A549 (cell line): ENCODE measurements at regions not wholly inside any gene's neighbourhood (a gene's known extent, or its start where the extent isn't known, plus 50 kb on each side); places are given as distances from the start of the nearest gene placed in this dataset.
A peak's percentile ranks its signal among the peaks of the same experiment; 100 is the strongest.

ENCODE experiments used
- ATAC-seq, 2 experiments: fragments of 200-7000 bp in 1 of 2; fragments of >200 bp in 1 of 2; cut with Nextera tagmentation in 1 of 2; cut with Tn5 transposase in 1 of 2; 3 replicates each; pipeline versions ENCODE4 v1.8.0 to v1.9.1; 2018 to 2020; ENCODE audit warnings: mild to moderate bottlenecking in 1 of 2, moderate library complexity in 1 of 2
- CTCF ChIA-PET: fragments of 300-600 bp; sonication (Branson Sonifier 250); formaldehyde crosslinking; extraction: SDS; loops from one replicate; lab custom pipeline; 2021; ENCODE audit warnings: antibody characterized with exemption, inconsistent platforms; lab: Yijun Ruan, JAX
- POLR2A ChIA-PET: fragments of 350-600 bp; formaldehyde crosslinking; extraction: SDS; loops from one replicate; lab custom pipeline; 2021; ENCODE audit warnings: antibody characterized with exemption, inconsistent platforms; lab: Yijun Ruan, JAX
- DNase-seq, 2 experiments: peaks; one replicate each; pipeline versions ENCODE4 v3.0.0 to v3.0.0-alpha.2; 2011 to 2016; ENCODE audit warnings: low read depth in 1 of 2, low spot score in 1 of 2
- FAIRE-seq: peaks from 2 replicates; lab custom pipeline; 2011; peaks lifted over from hg19 to GRCh38; lab: Jason Lieb, UNC
- H3K27ac ChIP-seq, 2 experiments: fragments of >200 bp; sonication (Bioruptor Twin); formaldehyde crosslinking; 3 replicates each; pipeline ENCODE4 v1.5.1; 2016 to 2017
- H3K4me1 ChIP-seq: fragments of >200 bp; sonication (Bioruptor Twin); formaldehyde crosslinking; 3 replicates; pipeline ENCODE4 v1.6.1; 2016
- H3K4me2 ChIP-seq: fragments of >200 bp; sonication (Bioruptor Twin); formaldehyde crosslinking; 3 replicates; pipeline ENCODE4 v1.6.1; 2016
- H3K4me3 ChIP-seq: fragments of >200 bp; sonication (Bioruptor Twin); formaldehyde crosslinking; 3 replicates; pipeline ENCODE4 v1.5.1; 2016
- H3K9me3 ChIP-seq: fragments of >200 bp; sonication (Bioruptor Twin); formaldehyde crosslinking; 3 replicates; pipeline ENCODE4 v1.6.1; 2016
- BHLHE40 ChIP-seq: IDR thresholded peaks from 2 replicates; pipeline ENCODE4 v1.6.1; 2012; ENCODE audit warnings: low read depth, low read length, inconsistent platforms
- CBX2 ChIP-seq: fragments of 200-600 bp; sonication (generic); IDR thresholded peaks from 2 replicates; pipeline ENCODE4 v1.6.1; 2016; ENCODE audit warnings: low read depth, mild to moderate bottlenecking, borderline replicate concordance
- CHD2 ChIP-seq: fragments of 150-350 bp; IDR thresholded peaks from 2 replicates; pipeline ENCODE4 v1.6.1; 2014; ENCODE audit warnings: low read length; ENCODE audit not compliant: partially characterized antibody
- HOXB5 ChIP-seq: fragments of 250-450 bp; sonication (Bioruptor Pico); IDR thresholded peaks from 2 replicates; pipeline ENCODE4 v1.5.0; 2020; ENCODE audit warnings: mild to moderate bottlenecking, moderate library complexity
- KDM1A ChIP-seq: fragments of 200-600 bp; sonication (generic); IDR thresholded peaks from 2 replicates; pipeline ENCODE4 v1.6.1; 2016; ENCODE audit warnings: low read depth, mild to moderate bottlenecking
- MAZ ChIP-seq: fragments of 150-350 bp; IDR thresholded peaks from 2 replicates; pipeline ENCODE4 v1.6.1; 2014; ENCODE audit warnings: antibody characterized with exemption, low read depth, low read length, borderline replicate concordance
- NPAS2 ChIP-seq: fragments of 250-450 bp; sonication (Bioruptor Pico); IDR thresholded peaks from 2 replicates; pipeline ENCODE4 v1.8.0; 2022; ENCODE audit warnings: mild to moderate bottlenecking, moderate library complexity, borderline replicate concordance
- POLR2A ChIP-seq: IDR thresholded peaks from 2 replicates; pipeline ENCODE4 v1.6.1; 2012; ENCODE audit warnings: mild to moderate bottlenecking, low read length
- RAD21 ChIP-seq, 2 experiments: fragments of >200 bp in 1 of 2; sonication (Bioruptor Twin) in 1 of 2; formaldehyde crosslinking in 1 of 2; IDR thresholded peaks in 1 of 2; conservative IDR thresholded peaks in 1 of 2; 2 replicates in 1 of 2; 3 replicates in 1 of 2; pipeline ENCODE4 v1.6.1; 2012 to 2018; ENCODE audit warnings: inconsistent platforms in 1 of 2
- SMC3 ChIP-seq: fragments of >200 bp; sonication (Bioruptor Twin); formaldehyde crosslinking; IDR thresholded peaks from 3 replicates; pipeline ENCODE4 v1.6.1; 2018; ENCODE audit warnings: inconsistent platforms
- ZC3H11A ChIP-seq: fragments of 450-650 bp; IDR thresholded peaks from 2 replicates; pipeline ENCODE4 v1.6.1; 2014; ENCODE audit warnings: antibody characterized with exemption, mild to moderate bottlenecking
- WGBS: methylation state at CpG from one replicate; pipeline ENCODE4 v1.1.6; 2017; ENCODE audit errors: missing lambda C conversion rate; 5-methylcytosine and 5-hydroxymethylcytosine counted together
- TF ChIP-seq, protein P1 (sequence below): fragments of 200-600 bp; sonication (generic); IDR thresholded peaks from 2 replicates; pipeline ENCODE4 v1.6.1; 2016; ENCODE audit warnings: antibody characterized with exemption, mild to moderate bottlenecking, moderate library complexity
- TF ChIP-seq, protein P2 (sequence below): fragments of 450-650 bp; IDR thresholded peaks from 2 replicates; pipeline ENCODE4 v1.6.1; 2014; ENCODE audit warnings: antibody characterized with exemption
- TF ChIP-seq, protein P3 (sequence below): IDR thresholded peaks from 2 replicates; pipeline ENCODE4 v1.6.1; 2012; ENCODE audit warnings: low read depth, borderline replicate concordance
- TF ChIP-seq, protein P4 (sequence below): fragments of >200 bp; sonication (Bioruptor Twin); formaldehyde crosslinking; IDR thresholded peaks from 3 replicates; pipeline ENCODE4 v1.5.1; 2016

DNA sequence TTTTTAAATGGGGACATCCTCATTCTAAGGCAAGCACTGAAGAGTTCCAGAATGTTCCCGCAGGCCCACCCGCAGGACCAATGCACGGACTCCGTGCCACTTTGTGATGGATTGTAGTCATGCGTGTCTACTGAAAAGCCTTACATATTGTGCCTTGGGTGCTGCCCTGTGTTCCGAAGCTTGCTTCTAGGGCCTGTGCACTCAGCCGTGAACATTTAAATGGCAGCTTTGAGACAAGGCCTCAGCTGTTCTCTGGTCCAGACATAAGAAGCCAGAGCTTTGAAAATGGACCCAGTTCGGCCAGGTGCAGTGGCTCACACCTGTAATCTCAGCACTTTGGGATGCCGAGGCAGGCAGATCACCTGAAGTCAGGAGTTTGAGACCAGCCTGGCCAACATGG, 75.3 kb upstream of the CACNA1A start (continued):
- TF ChIP-seq, protein P1, sequence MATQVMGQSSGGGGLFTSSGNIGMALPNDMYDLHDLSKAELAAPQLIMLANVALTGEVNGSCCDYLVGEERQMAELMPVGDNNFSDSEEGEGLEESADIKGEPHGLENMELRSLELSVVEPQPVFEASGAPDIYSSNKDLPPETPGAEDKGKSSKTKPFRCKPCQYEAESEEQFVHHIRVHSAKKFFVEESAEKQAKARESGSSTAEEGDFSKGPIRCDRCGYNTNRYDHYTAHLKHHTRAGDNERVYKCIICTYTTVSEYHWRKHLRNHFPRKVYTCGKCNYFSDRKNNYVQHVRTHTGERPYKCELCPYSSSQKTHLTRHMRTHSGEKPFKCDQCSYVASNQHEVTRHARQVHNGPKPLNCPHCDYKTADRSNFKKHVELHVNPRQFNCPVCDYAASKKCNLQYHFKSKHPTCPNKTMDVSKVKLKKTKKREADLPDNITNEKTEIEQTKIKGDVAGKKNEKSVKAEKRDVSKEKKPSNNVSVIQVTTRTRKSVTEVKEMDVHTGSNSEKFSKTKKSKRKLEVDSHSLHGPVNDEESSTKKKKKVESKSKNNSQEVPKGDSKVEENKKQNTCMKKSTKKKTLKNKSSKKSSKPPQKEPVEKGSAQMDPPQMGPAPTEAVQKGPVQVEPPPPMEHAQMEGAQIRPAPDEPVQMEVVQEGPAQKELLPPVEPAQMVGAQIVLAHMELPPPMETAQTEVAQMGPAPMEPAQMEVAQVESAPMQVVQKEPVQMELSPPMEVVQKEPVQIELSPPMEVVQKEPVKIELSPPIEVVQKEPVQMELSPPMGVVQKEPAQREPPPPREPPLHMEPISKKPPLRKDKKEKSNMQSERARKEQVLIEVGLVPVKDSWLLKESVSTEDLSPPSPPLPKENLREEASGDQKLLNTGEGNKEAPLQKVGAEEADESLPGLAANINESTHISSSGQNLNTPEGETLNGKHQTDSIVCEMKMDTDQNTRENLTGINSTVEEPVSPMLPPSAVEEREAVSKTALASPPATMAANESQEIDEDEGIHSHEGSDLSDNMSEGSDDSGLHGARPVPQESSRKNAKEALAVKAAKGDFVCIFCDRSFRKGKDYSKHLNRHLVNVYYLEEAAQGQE, result no peak

DNA sequence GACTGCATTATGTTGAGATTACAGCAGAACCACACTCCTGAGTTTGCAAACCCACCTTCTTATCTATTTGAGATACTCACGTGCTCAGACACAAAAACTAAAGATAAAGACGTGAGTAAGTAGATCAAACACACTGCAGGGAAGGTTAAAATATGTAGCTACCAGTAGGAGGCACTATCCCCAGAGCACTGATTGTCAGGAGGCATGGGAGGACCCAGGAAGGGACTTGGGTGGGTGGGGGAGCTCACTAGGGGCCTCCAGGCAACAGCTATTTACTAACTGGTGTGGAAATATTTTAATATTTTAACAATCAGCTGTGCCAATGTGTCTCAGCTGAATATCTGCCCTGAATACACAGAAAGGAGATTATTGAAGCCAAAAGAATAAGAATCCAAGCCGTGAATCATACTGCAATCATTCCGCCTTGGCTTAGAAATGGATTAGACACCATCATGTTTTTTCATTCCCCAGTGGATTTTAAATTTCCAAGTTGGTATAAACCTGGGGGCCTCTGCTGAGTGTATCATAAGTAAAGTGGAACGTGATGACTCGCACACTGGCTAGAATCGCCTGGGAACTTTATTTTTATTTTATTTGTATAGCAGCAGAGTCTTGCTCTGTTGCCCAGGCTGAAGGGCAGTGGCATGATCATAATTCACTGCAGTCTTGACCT, 73.2 kb upstream of the CACNA1A start:
- TF ChIP-seq POLR2A (no peak), CBX2 (no peak), MAZ (no peak), HOXB5 (CRISPR knock-in tag) (no peak)

DNA sequence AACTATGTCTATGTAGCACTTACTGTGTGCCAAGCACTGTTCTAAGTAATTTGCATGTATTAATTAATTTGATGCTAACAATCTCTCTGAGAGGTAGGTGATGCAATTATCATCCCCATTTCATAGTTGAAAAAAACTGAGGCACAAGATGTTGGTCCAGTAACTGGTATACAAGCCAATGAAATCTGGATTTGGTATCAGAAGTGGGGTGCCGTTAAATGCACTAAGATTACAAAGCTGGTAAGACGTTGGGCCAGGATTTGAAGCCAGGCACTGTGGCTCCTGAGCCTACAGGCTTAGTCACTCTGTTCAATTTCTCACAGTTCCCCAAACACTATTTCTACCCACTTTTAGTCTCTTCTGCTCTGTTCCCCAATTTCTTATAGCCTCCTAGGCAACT, 70.4 kb upstream of the CACNA1A start:
- Histone ChIP-seq H3K4me1 (no peaks in the 10 kb centered on the region), H3K4me3 (no peak overlapping the region), H3K4me2 (no peak overlapping the region), H3K27ac (no peak overlapping the region), H3K9me3 (peaks cover 15% of the 10 kb centered on the region; the same call in 2 of the 3 replicates)
- POLR2A ChIA-PET, result no interaction called here
- 7% methylated on average over 2 of the region's 2 CpGs for WGBS
- FAIRE-seq, result no peak
- TF ChIP-seq BHLHE40 (no peak), KDM1A (no peak), POLR2A (no peak)
- TF ChIP-seq, protein P2, sequence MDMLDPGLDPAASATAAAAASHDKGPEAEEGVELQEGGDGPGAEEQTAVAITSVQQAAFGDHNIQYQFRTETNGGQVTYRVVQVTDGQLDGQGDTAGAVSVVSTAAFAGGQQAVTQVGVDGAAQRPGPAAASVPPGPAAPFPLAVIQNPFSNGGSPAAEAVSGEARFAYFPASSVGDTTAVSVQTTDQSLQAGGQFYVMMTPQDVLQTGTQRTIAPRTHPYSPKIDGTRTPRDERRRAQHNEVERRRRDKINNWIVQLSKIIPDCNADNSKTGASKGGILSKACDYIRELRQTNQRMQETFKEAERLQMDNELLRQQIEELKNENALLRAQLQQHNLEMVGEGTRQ, result no peak
- DNase-seq, result no peak
- no peak for ATAC-seq
- CTCF ChIA-PET, result interaction anchor here (1.1 kb wide), 1 partner anchor 299 kb away, joined by 3 read pairs; no protein-coding TSS in a partner anchor

More for the DNA sequence above, 73.2 kb upstream of the CACNA1A start:
- no peak for ATAC-seq
- ChIA-PET POLR2A (no interaction called here), CTCF (interaction anchor here (1.0 to 2.5 kb wide), 4 partner anchors 10 to 301 kb away, joined by 3 to 12 read pairs (median 6); no protein-coding TSS in a partner anchor)
- 7% methylated on average over 7 of the region's 7 CpGs for WGBS
- peaks cover 15% of the 10 kb centered on the region; the same call in 2 of the 3 replicates for H3K9me3 ChIP-seq
- H3K4me3 ChIP-seq, result no peak overlapping the region
- DNase-seq, result no peak
- no peaks in the 10 kb centered on the region for H3K4me1 ChIP-seq
- no peak overlapping the region for H3K27ac ChIP-seq
- no peak overlapping the region for H3K4me2 ChIP-seq
- FAIRE-seq, result no peak

DNA sequence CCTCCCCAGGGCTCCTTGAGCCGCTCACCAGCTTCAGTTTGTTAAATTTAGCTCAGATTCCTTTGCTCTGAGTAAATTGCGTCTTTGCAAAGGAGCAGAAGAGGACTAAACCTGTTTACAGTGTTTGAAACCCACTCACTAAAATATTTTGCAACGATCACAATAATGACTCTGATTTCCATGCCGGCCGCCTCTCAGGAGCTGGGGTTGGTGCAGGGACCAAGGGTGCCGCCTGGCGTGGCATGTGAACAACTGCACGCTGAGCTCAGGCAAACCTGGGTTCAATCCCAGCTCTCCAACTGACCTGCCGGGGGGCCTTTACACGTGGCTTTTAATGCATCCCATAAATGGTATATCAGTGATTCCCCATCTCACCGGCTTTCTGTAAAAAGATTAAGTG, 68.7 kb upstream of the CACNA1A start:
- TF ChIP-seq, protein P3, sequence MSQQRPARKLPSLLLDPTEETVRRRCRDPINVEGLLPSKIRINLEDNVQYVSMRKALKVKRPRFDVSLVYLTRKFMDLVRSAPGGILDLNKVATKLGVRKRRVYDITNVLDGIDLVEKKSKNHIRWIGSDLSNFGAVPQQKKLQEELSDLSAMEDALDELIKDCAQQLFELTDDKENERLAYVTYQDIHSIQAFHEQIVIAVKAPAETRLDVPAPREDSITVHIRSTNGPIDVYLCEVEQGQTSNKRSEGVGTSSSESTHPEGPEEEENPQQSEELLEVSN, result no peak
- TF ChIP-seq CHD2, result no peak
- TF ChIP-seq, protein P4, sequence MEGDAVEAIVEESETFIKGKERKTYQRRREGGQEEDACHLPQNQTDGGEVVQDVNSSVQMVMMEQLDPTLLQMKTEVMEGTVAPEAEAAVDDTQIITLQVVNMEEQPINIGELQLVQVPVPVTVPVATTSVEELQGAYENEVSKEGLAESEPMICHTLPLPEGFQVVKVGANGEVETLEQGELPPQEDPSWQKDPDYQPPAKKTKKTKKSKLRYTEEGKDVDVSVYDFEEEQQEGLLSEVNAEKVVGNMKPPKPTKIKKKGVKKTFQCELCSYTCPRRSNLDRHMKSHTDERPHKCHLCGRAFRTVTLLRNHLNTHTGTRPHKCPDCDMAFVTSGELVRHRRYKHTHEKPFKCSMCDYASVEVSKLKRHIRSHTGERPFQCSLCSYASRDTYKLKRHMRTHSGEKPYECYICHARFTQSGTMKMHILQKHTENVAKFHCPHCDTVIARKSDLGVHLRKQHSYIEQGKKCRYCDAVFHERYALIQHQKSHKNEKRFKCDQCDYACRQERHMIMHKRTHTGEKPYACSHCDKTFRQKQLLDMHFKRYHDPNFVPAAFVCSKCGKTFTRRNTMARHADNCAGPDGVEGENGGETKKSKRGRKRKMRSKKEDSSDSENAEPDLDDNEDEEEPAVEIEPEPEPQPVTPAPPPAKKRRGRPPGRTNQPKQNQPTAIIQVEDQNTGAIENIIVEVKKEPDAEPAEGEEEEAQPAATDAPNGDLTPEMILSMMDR, result peak; percentile 34; the same call in 2 of the 3 replicates
- TF ChIP-seq SMC3, result peak; percentile 45
- no peak for TF ChIP-seq HOXB5 (CRISPR knock-in tag)
- no peak for TF ChIP-seq ZC3H11A
- TF ChIP-seq RAD21 (conservative IDR thresholded peaks at IDR 0.05 in 1 of 2, IDR thresholded peaks at IDR 0.05 in 1 of 2), result peak; percentile 38 to 61; a peak in 3 of 5 replicates
- no peak for TF ChIP-seq NPAS2
- TF ChIP-seq BHLHE40, result no peak
- no peak overlapping the region for H3K27ac ChIP-seq
- peak overlapping the region; percentile 25; the same call in 1 of the 3 replicates for H3K4me2 ChIP-seq
- 0% methylated on average over 9 of the region's 11 CpGs for WGBS
- ATAC-seq (peak; percentile 62 to 68; a peak in 5 of 6 replicates), FAIRE-seq (no peak), DNase-seq (peak; percentile 12 to 28)
- POLR2A ChIA-PET, result no interaction called here
- no peak overlapping the region for H3K4me3 ChIP-seq
- CTCF ChIA-PET, result interaction anchor here (0.8 to 2.0 kb wide), 4 partner anchors 146 to 597 kb away, joined by 3 to 4 read pairs (median 4); no protein-coding TSS in a partner anchor
- H3K9me3 ChIP-seq, result peaks cover 15% of the 10 kb centered on the region; the same call in 2 of the 3 replicates
- H3K4me1 ChIP-seq, result no peaks in the 10 kb centered on the region
